ENCODE measurements at regions not wholly inside any gene's neighbourhood (a gene's known extent, or its start where the extent isn't known, plus 50 kb on each side); places are given as distances from the start of the nearest gene placed in this dataset.

DNA sequence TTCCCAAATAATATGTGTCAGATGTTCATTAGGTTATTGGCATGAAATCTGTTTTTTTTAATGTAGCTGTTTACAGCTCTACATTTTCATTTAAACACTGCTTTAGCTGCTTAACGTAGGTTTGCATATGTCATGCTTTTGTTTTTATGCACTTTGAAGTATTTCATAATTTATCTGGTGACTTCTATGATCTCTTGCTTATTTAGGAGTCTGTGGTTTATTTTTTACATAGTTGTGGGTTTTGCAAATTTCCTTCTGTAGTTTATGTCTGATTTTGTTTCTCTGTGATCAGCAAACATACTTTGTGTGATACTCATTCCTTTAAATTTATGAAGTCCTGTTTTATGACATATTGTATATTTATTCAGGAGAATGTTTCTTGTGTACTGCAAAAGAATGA lies 606.5 kb upstream of the PFKP start:
- DNase-seq (ENCODE audit: low read depth in 2 of 2), result no peak

DNA sequence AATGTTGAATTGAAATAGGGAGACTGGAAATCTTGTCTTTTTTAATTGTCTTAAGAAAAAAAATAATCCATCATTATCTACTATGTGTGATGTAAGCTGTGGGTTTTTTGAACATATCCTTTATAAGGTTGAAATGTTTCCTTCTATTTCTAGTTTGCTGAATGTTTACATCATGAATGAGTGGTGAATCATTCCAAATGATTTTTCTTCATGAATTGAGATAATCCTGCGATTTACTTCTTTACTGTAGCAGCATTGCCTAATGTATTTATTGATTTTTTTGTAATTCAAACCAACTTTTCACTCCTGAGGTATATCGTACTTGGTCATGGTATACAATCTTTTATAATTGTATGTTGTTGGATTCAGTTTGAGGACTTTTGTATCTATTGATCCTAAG lies 607.6 kb upstream of the PFKP start:
- DNase-seq (ENCODE audit: low read depth in 2 of 2), result no peak

DNA sequence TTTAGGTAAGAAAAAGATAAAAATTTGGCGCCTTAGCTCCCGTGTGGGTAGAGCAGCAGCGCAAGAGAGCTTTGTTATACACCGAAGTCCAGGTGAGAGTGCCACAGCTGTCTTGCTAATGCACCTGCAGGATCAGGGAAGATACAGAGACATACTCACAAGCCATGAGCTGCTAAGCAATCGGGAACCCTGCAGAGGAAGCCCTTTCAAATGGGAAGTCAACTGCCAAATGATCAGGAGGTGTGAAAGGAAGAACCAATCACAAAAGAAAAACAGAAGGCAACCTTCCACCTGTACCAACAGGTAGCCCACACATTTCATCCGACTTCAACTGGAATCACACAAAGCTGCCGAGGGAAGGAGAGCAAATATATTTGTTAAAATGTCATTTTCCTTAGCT lies 610.5 kb upstream of the PFKP start:
- DNase-seq (ENCODE audit: low read depth in 2 of 2), result no peak

DNA sequence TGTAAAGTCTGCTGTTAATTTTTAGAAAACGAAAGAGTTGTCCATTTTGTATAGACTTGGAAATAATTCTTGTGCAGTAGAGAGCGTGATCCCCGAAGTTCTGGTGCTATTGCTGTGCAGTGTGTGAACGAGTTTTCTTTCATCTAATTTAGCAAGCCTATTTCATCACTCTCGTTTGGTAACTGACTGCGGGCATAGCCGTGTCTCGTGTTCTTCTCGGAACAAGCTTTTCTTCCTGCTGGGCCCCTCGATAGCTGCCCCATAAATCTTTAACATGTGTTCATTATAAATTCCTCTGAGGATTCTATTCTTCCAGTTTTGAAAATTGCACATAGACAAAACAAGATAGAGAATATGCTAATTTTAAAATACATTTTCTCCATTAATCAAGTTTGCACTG lies 622.0 kb upstream of the PFKP start:
- DNase-seq (ENCODE audit: low read depth in 2 of 2), result no peak

DNA sequence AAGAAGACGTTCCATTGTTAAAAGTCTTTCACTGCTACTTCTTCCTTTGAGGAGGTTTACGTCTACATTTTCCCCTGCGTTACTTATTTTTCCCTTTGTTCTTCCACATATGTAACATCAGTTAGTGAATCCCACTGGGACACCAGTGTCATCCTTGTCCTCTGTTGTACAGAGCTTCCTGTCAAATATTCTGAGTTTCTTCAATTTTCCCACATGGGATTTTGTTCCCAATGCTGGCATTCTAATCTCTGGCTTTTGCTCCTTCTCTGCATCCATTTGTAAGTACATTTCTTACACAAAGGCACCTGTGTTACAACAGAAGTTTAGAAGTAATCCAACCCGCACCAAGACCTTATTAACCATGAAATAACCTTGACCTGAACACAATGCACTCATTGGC lies 627.4 kb upstream of the PFKP start:
- DNase-seq (ENCODE audit: low read depth in 2 of 2), result no peak

DNA sequence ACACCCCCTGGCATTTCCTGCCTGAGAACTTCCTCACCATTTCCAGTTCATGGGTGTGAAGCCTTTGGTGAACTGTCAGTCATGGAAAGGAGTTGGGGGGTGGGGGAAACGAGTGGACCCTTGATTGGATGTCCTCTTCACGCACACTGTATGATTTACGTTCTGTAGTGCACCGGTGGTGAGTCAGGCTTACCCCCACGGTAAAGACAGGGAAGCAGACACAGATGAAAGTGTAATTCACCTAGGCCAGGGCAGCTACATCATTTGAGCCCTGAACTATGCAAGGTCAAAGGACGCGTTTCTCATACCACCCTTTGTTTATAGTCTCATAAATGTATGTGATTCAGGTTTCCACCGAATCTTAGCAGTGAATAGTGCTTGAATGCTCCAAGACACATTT lies 628.3 kb upstream of the PFKP start:
- no peak for DNase-seq (ENCODE audit: low read depth in 2 of 2)

DNA sequence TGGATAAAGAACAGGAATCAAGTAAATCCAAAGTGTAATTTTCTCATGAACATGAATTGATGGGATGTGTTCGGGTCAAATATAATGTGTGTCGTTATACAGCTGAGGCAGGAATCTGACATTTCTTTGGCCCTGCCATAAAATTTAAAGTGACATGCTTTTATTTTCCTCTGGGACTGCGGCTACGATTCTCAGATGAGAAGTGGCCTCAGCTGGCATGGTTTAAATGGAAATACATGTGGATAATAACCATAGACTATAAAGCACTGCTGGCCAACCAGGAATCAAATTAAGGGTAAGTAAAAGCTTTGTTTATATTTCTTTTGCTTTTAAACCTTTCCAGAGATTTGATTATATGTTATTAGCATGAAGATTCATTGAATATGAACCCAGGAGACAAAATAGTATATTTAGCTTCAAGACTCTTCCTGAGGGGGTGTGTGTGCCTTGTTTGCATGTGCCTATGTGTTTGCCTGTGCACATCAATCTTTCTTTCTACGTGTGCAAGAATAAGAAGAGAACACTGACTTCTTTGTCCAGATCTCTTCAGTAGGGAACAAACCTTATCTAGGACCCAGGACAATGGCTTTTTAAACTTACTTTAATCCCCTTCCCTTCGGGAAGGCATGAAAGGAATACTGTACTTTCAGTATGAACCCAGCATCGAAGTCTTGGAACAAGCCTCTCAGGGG lies 629.0 kb upstream of the PFKP start:
- DNase-seq (ENCODE audit: low read depth in 2 of 2), result no peak

DNA sequence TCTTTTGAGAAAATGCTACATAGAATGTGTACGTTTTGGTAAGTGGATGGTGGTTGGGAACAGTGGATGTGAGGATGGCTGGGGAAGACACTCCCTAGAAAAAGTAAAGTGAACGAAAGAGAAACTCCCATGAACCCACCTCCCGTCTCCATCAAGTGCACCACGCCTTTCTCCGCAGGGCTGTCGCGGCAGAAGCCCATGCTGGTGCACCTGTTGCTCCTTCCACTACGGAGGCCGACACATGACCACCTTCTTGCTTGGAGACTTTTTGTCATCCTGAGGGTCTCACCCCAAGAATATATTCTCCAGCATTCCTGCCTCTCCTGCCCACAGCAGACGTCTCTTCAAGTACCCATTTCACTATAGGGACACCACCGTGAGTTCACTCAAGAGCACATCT lies 630.4 kb upstream of the PFKP start:
- no peak for DNase-seq (ENCODE audit: low read depth in 2 of 2)

DNA sequence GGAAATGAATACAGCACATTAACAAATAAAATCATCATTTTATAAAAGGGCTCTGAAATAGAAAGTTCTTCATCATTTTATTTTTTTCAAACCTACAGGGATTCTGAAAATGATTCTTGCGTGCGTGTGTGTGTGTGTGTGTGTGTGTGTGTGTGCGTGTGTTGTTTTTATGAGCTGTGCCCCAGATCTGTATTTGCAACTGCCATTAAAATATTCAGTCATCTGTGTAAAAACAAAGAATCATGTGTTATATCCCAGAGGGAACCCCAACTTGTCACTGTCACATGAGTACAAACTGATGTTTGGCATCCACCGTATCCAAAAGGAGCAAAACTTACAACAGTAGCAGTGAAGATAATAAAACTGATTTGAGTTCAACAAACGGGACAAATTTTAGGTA lies 635.4 kb upstream of the PFKP start:
- no peak for DNase-seq (ENCODE audit: low read depth in 2 of 2)

DNA sequence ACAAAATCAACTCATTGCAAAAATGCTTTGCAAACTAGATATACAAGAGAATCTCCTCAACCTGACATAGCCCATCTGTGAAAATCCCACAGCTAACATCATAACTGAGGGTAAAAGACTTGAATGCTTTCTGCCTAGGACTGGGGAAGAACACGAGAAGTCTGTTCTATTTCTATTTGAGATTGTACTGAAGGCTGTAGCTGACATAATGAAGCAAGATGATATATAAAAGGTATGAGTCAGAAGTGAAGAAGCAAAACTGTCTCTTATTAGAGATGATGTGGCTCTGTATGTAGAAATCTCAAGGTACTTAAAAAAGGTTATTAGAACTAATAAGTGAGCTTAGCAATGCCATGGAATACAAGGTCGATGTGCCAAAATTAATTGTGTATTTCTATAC lies 639.9 kb upstream of the PFKP start:
- DNase-seq (ENCODE audit: low read depth in 2 of 2), result no peak

DNA sequence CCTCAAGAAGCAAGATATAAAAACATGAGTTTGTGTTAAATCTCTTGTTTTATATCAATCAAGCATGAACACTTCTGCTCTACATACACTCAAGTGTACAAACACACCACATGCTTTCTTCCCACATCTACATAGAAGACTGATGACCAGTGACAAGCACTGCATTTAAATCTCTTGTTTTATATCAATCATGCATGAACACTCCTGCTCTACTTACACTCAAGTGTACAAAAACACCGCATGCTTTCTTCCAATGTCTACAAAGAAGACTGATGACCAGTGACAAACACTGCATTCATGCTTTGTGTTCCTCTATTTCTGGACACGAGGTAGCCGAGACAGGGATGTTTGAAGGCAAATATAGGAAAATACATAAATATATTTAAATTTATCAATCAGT lies 642.0 kb upstream of the PFKP start:
- DNase-seq (ENCODE audit: low read depth in 2 of 2), result no peak

DNA sequence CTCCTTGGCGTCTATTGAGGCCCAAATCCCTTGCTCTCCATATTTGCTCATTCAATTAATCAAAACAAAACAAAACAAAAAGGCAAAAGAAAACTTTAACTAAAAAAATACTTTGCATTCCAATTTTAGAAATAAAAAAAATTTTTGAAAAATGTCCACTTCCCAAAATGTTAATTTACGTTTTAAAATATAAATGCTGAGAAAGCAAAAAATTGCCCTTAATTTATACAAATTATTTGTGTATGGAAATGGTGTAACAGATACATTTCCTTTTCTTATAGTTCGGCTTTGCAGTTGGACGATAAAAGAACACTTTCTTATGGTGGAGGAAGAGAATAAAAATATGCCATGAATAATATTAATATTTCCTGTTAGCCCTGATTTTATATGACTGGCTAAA lies 652.8 kb upstream of the PFKP start:
- DNase-seq (ENCODE audit: low read depth in 2 of 2), result no peak

DNA sequence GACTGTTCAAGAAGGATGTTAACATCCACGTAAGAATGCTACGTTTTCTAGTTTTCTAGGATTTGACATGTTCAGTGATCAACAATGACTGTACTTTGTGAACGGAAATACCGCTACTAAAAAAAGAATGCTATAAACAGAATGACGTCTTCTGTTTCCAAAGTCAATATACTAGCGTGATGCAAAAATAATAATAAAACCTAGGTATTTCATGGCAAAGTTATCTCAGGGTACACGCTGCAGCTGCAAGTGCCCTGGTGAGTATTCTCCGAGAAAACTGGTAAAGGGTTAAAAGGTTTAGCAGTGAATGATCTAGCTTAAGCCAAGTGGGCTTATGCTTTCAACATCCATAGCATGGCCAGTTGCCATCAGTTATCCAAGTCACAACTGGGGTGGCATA lies 653.3 kb upstream of the PFKP start:
- no peak for DNase-seq (ENCODE audit: low read depth in 2 of 2)

DNA sequence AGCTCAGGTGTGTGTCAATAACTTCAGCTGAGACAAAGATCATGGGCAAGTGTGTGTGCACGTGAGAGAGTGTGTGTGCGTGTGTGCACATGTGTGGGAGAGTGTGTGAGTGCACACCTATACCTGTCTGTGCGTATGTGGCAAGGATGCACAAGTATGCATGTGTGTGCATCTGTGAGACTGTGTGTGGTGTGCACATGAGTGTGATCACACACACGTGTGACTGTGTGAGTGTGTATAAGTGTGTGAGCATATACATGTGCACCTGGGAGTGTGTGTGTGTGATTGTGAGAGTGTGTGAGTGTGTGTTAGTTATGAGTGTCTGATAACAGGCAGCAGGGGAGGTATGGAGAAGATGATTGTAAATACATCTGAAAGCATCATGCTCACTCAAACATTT lies 657.3 kb upstream of the PFKP start:
- no peak for DNase-seq (ENCODE audit: low read depth in 2 of 2)

DNA sequence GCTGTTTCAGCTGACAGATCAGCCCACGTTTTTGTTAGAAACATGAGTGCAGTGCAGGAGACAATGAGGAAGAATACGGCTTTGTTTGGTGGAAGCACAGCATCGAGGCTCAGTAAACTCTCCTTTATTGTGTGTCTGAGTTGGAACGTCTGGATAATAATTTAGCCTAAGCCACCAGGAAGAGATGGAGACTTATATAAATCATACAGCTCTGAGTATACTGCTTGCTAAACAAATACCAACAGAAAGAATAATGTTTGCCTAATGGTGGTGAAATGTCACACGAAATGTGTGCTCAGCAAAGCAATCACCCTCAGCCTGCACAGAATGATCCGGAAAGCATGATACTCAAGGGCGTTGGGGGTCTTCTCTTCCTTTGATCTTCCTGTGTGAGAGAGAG lies 664.1 kb upstream of the ADARB2 start:
- no peak for DNase-seq (ENCODE audit: low read depth in 2 of 2)

DNA sequence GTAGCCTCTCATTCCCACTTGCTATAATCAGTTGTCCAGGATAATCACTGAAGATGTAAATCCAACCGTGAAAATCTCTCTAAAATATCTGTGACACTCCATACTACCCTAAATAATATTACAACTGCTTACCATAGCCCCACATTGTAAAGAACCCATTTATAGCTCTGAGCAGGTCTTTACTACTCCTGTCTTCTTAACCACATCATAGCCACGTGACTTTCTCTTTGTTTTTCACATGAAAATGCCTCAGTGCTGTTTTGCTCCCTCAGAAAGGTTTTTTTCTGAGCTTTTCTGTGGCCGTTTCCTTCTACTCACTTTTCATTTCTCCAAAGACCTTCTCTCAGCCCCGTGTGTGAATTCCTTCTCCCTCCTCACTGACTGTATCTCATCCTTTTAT lies 662.2 kb upstream of the ADARB2 start:
- no peak for DNase-seq (ENCODE audit: low read depth in 2 of 2)

DNA sequence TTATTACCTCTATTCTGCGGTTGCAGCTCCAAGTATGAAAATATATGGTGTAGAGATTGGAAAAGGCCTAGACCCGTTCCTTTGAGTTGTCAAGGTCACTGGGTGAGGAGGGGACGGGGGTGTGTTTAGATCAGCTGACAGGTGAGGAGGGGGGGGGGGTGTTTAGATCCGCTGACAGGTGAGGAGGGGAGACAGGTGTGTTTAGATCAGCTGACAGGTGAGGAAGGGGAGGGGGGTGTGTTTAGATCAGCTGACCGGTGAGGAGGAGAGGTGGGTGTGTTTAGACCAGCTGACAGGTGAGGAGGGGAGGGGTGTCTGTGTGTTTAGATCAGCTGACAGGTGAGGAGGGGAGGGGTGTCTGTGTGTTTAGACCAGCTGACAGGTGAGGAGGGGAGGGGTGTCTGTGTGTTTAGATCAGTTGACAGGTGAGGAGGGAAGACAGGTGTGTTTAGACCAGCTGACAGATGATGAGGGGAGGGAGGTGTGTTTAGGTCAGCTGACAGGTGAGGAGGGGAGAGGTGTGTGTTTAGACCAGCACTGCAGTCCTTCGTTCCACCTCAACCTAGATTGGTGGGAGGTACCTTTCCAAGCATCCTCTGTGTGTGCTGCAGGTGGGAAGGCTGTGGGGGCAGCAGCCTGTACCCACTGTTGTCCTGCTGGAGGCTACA lies 655.0 kb upstream of the ADARB2 start:
- DNase-seq (ENCODE audit: low read depth in 2 of 2), result no peak

DNA sequence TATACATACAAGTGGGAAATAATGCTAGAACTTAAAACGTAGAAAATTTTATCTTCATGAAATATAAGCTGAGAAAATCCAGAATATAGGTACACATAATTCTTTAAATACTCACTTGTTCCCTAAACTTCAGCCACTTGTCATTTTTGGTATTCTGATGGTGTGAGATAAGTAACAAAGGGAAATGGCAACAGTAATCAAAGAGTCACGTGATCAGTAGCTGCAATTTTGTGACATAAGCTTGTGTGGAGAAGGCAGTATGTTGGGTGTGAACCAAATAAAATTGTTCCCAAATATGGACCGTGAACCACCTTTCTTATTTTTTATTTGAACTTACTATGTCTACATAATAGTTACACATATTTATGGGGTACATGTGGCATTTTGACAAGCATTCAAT lies 650.3 kb upstream of the ADARB2 start:
- DNase-seq (ENCODE audit: low read depth in 2 of 2), result no peak

DNA sequence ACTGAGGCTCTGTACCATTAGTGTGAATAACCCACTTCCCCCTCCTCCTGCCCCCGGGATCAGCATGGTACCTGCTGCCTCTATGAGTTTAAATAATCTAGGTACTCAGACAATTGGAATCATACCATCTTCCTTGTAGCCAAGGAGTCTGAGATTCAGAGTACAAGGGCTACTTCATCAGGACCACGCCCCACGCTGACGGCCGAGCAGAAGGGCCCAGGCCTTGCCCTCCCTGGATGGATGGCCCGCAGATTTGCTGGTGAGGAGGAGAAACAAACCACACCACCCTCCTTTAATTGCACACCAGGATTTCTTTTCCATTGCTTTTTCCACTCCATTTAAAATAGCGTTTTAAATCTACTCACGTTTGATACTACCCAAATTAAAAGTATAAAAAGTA lies 649.9 kb upstream of the ADARB2 start:
- no peak for DNase-seq (ENCODE audit: low read depth in 2 of 2)

DNA sequence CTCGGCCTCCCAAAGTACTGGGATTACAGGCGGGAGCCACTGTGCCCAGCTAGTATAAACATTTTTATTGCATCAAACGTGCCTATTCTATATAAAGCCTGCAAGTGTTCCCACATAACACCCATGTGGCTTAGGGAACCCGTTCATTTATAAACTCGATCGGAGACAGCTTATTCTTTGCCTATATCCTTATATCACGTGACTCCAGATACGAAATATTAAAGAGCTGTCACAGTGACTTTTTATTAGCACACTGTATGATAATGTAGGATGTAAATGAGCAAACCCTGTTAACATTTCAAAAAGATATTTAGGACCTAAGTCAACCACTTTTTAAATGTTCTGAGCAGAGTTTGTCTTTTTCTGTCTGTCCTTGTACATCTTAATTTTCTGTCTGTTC lies 642.9 kb upstream of the ADARB2 start:
- no peak for DNase-seq (ENCODE audit: low read depth in 2 of 2)

DNA sequence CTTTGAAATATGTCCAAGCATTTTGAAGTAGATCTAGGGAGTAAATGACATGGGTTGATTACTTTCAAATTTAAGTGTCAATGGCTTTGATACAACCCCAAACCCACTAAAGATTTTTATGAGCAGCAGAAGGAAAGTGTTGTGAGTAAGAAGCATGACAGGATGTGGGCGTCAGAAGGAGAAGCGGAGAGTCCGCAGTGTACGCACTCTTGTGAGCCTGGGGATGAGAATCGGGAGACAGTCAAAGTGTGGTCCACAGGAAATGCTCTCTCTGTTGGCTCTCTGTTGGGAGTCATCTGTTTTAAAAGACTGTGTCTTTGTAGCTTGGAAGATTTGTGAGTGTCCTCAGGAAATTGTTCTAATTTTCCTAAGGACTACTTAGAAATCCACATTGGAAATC lies 629.8 kb upstream of the ADARB2 start:
- DNase-seq (ENCODE audit: low read depth in 2 of 2), result no peak

DNA sequence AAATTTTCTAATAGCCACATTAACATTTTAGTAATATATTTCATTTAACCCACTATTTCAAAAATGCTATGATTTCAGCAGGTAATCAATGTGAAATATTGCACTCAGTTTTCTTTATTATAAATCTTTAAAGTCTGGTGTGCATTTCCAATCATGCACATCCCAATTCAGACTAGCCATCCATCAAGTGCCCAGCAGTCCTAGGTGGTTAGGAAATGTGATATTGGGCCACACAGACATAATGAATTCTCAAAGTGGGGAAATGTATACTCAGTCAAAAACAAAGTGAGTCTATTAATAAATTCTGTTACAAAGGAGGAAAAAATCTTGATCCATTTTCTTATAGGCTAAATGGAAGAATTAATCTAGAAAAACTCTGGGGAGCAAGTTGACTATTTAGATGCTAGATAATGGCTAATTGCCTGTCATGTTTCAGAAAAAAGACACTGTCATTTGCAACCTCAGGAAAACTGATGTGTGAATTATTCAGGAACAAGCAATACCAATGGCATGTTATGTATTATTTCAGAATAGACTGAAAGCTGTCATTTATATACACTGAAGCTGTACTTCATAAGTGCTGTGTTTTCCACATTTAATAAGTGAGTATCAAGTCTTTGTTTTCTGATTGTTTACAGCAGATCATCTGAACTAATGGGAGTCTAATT lies 629.1 kb upstream of the ADARB2 start:
- DNase-seq (ENCODE audit: low read depth in 2 of 2), result no peak

DNA sequence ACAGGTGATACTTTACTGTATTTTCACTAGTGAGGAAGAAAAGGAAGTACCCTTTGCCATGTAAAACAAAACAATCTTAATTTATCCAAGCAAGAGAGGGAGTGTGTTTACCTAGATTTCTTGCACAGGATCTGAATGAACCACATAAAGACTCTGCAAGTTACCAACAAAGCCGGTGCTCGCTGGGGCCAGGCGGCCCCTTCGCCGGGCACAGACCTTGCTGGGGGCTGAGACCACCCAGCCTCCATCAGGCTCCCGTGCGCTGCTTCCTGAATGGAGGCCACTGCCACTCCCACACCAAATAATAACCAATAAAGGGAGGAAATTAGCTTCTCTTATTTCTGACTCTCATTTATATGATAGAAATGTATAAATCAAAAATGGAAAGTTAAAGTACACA lies 625.0 kb upstream of the ADARB2 start:
- DNase-seq (ENCODE audit: low read depth in 2 of 2), result no peak

DNA sequence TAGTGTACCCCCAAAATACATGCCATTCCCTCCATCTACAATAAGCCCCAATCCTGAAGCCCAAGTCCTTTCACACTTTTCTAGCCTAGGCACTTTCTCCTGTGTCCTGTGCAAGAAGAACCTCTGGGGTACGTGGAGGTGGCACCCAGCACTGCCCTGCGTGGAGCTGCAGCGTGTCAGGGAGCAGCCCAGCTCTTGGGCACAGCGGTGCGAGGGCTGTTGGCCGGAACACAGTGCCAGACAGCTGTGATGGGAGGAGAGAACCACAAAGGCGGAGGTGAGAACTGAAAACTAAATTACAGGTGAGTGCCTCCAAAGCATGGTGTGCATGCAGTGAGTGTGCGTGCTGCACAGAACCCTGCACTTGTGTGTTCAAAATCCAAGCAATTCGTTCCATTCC lies 621.3 kb upstream of the ADARB2 start:
- no peak for DNase-seq (ENCODE audit: low read depth in 2 of 2)
